Fibroblast of skin of scalp (primary cell): ENCODE measurements at regions not wholly inside any gene's neighbourhood (a gene's known extent, or its start where the extent isn't known, plus 50 kb on each side); places are given as distances from the start of the nearest gene placed in this dataset.

Source experiments
- DNase-seq: peaks from one replicate; pipeline ENCODE4 v3.0.0-alpha.2; 2013

GRCh38 chr9:87049929-87050608 is 102.8 kb upstream of the GAS1 start:
- DNase-seq: peak; percentile 87

GRCh38 chr9:87054999-87055686 is 107.8 kb upstream of the GAS1 start:
- DNase-seq: no peak

GRCh38 chr9:87059772-87060171 is 112.5 kb upstream of the GAS1 start:
- no peak for DNase-seq

- DNase-seq: peak; percentile 21
Observed at GRCh38 chr9:87062746-87063145, 115.4 kb upstream of the GAS1 start.

- no peak for DNase-seq
Observed at GRCh38 chr9:87063246-87063645, 115.9 kb upstream of the GAS1 start.

GRCh38 chr9:87063871-87064270 is 116.6 kb upstream of the GAS1 start:
- DNase-seq: peak; percentile 87

GRCh38 chr9:87064311-87064710 is 117.0 kb upstream of the GAS1 start:
- DNase-seq: no peak

GRCh38 chr9:87065981-87066380 is 118.7 kb upstream of the GAS1 start:
- peak; percentile 37 for DNase-seq

- no peak for DNase-seq
Observed at GRCh38 chr9:87067426-87067825, 120.1 kb upstream of the GAS1 start.

GRCh38 chr9:87068177-87068840 is 121.0 kb upstream of the GAS1 start:
- no peak for DNase-seq

- peak; percentile 39 for DNase-seq
Observed at GRCh38 chr9:87069690-87070089, 122.4 kb upstream of the GAS1 start.

GRCh38 chr9:87070336-87070735 is 123.0 kb upstream of the GAS1 start:
- no peak for DNase-seq

- no peak for DNase-seq
Observed at GRCh38 chr9:87071473-87071872, 124.2 kb upstream of the GAS1 start.

GRCh38 chr9:87073692-87074091 is 126.4 kb upstream of the GAS1 start:
- no peak for DNase-seq

- no peak for DNase-seq
Observed at GRCh38 chr9:87075537-87075936, 128.2 kb upstream of the GAS1 start.

- DNase-seq: peak; percentile 22
Observed at GRCh38 chr9:87076825-87077224, 129.5 kb upstream of the GAS1 start.

GRCh38 chr9:87077986-87078385 is 130.7 kb upstream of the GAS1 start:
- no peak for DNase-seq

GRCh38 chr9:87080512-87081264 is 133.4 kb upstream of the GAS1 start:
- peak; percentile 38 for DNase-seq

- no peak for DNase-seq
Observed at GRCh38 chr9:87081503-87081902, 134.2 kb upstream of the GAS1 start.

- DNase-seq: no peak
Observed at GRCh38 chr9:87083986-87084385, 136.7 kb upstream of the GAS1 start.

GRCh38 chr9:87084407-87084806 is 137.1 kb upstream of the GAS1 start:
- no peak for DNase-seq

GRCh38 chr9:87085073-87085472 is 137.8 kb upstream of the GAS1 start:
- DNase-seq: no peak

GRCh38 chr9:87085521-87085920 is 138.2 kb upstream of the GAS1 start:
- DNase-seq: no peak
